HG03460 (cell line): ENCODE measurements at regions not wholly inside any gene's neighbourhood (a gene's known extent, or its start where the extent isn't known, plus 50 kb on each side); places are given as distances from the start of the nearest gene placed in this dataset.
"Not testable (repeated sequence)": the region's sequence is repeated elsewhere in the genome, so short reads cannot be mapped to it uniquely, and the experiment has no call there.

Source experiments
- ATAC-seq: cut with Tn5 transposase; IDR thresholded peaks from one replicate; pipeline ENCODE4 v1.9.1; 2021; ENCODE audit not compliant: unreplicated experiment

GRCh38 chr7:130845581-130846085, 111.6 kb upstream of the KLF14 start:
- ATAC-seq = no peak

- no peak for ATAC-seq
These were observed 115.6 kb upstream of the KLF14 start for GRCh38 chr7:130849604-130850003.

GRCh38 chr7:130850956-130851355, 116.9 kb upstream of the KLF14 start:
- ATAC-seq = no peak

GRCh38 chr7:130852867-130853266, 118.9 kb upstream of the KLF14 start:
- no peak for ATAC-seq

GRCh38 chr7:130853503-130854279, 119.7 kb upstream of the KLF14 start:
- ATAC-seq = no peak

- no peak for ATAC-seq
These were observed 120.5 kb upstream of the KLF14 start for GRCh38 chr7:130854481-130854880.

GRCh38 chr7:130856866-130857265, 122.9 kb upstream of the KLF14 start:
- ATAC-seq = no peak

- not testable (repeated sequence) for ATAC-seq
These were observed 126.8 kb upstream of the KLF14 start for GRCh38 chr7:130860832-130861231.

GRCh38 chr7:130865408-130866236, 131.6 kb upstream of the KLF14 start:
- no peak for ATAC-seq

- no peak for ATAC-seq
These were observed 133.0 kb upstream of the KLF14 start for GRCh38 chr7:130867039-130867438.

- ATAC-seq = no peak
These were observed 133.7 kb upstream of the KLF14 start for GRCh38 chr7:130867581-130868136.

GRCh38 chr7:130868139-130868538, 134.1 kb upstream of the KLF14 start:
- no peak for ATAC-seq

GRCh38 chr7:130869918-130870317, 135.9 kb upstream of the KLF14 start:
- no peak for ATAC-seq

GRCh38 chr7:130872341-130872740, 138.3 kb upstream of the KLF14 start:
- no peak for ATAC-seq

- no peak for ATAC-seq
These were observed 138.9 kb upstream of the KLF14 start for GRCh38 chr7:130872756-130873448.

GRCh38 chr7:130874071-130874915, 140.3 kb upstream of the KLF14 start:
- no peak for ATAC-seq

GRCh38 chr7:130875265-130875741, 141.3 kb upstream of the KLF14 start:
- ATAC-seq = no peak

GRCh38 chr7:130875901-130876300, 141.9 kb upstream of the KLF14 start:
- ATAC-seq = no peak

GRCh38 chr7:130877236-130877990, 143.4 kb upstream of the KLF14 start:
- ATAC-seq = no peak
